GM12878 (cell line): ENCODE measurements at regions not wholly inside any gene's neighbourhood (a gene's known extent, or its start where the extent isn't known, plus 50 kb on each side); places are given as distances from the start of the nearest gene placed in this dataset.

Source experiments
- ATAC-seq: fragments of 200-7000 bp; cut with Tn5 transposase; 3 replicates; pipeline ENCODE4 v1.9.1; 2020; ENCODE audit warnings: mild to moderate bottlenecking, moderate library complexity
- BruUV-seq: library from RNA; stranded (reverse); fragments of 400-500 nt; replicated peaks from 2 replicates; lab custom pipeline; 2021; lab: Mats Ljungman, UMichigan
- CTCF ChIA-PET: fragments of 300-600 bp; sonication (Branson Sonifier 250); formaldehyde crosslinking; extraction: SDS; loops from one replicate; lab custom pipeline; 2021; ENCODE audit warnings: inconsistent platforms; lab: Yijun Ruan, JAX
- POLR2A ChIA-PET: fragments of 350-600 bp; formaldehyde crosslinking; extraction: SDS; loops from one replicate; lab custom pipeline; 2021; ENCODE audit warnings: inconsistent platforms; lab: Charles Lee
- RAD21 ChIA-PET: fragments of 300-600 bp; sonication (Branson Sonifier 250); formaldehyde crosslinking; loops from one replicate; lab custom pipeline; 2023; ENCODE audit warnings: antibody characterized with exemption; ENCODE audit not compliant: unreplicated experiment; lab: Charles Lee
- SMC1A ChIA-PET: fragments of 300-600 bp; sonication (Branson Sonifier 250); formaldehyde crosslinking; loops from one replicate; lab custom pipeline; 2023; ENCODE audit not compliant: unreplicated experiment, uncharacterized antibody; lab: Charles Lee
- DNase-seq: peaks from one replicate; pipeline ENCODE4 v3.0.0-alpha.2; 2011; ENCODE audit warnings: low read depth, low spot score
- FAIRE-seq: peaks from 3 replicates; lab custom pipeline; 2011; peaks lifted over from hg19 to GRCh38; lab: Jason Lieb, UNC
- H2AFZ ChIP-seq: 2 replicates; pipeline ENCODE4 v1.6.0; 2011; ENCODE audit warnings: low read depth, low read length, control low read depth; ENCODE audit not compliant: control insufficient read depth
- H3K27ac ChIP-seq: 2 replicates; pipeline ENCODE4 v1.5.1; 2011; ENCODE audit warnings: control low read depth; ENCODE audit not compliant: control insufficient read depth, insufficient read depth
- H3K27me3 ChIP-seq, 2 experiments: replicated peaks in 1 of 2; 2 replicates each; pipeline versions ENCODE4 v1.6.0 to v1.6.1; 2011; ENCODE audit warnings: low read length in 1 of 2; ENCODE audit not compliant: control insufficient read depth in 2 of 2, insufficient read depth in 2 of 2
- H3K36me3 ChIP-seq, 2 experiments: 2 replicates each; pipeline ENCODE4 v1.5.1; 2011; ENCODE audit warnings: low read length in 1 of 2; ENCODE audit not compliant: control insufficient read depth in 2 of 2, insufficient read depth in 2 of 2
- H3K4me1 ChIP-seq: 2 replicates; pipeline ENCODE4 v1.6.1; 2011; ENCODE audit warnings: mild to moderate bottlenecking, low read length, moderate library complexity, mixed read lengths; ENCODE audit not compliant: control insufficient read depth, insufficient read depth
- H3K4me2 ChIP-seq: 2 replicates; pipeline ENCODE4 v1.6.0; 2011; ENCODE audit warnings: control low read depth; ENCODE audit not compliant: control insufficient read depth, insufficient read depth
- H3K4me3 ChIP-seq: fragments of 200-600 bp; sonication (generic); 2 replicates; pipeline ENCODE4 v1.5.1; 2016
- H3K79me2 ChIP-seq: 2 replicates; pipeline ENCODE4 v1.6.0; 2011; ENCODE audit warnings: low read length; ENCODE audit not compliant: control insufficient read depth, insufficient read depth
- H3K9ac ChIP-seq: 2 replicates; pipeline ENCODE4 v1.8.0; 2011; ENCODE audit warnings: low read length, control low read depth, mixed read lengths; ENCODE audit not compliant: control insufficient read depth, insufficient read depth
- H3K9me3 ChIP-seq: replicated peaks from 3 replicates; pipeline ENCODE4 v1.5.1; 2011; ENCODE audit warnings: mild to moderate bottlenecking, low read length; ENCODE audit not compliant: control insufficient read depth, insufficient read depth
- H4K20me1 ChIP-seq: 2 replicates; pipeline ENCODE4 v1.6.0; 2011; ENCODE audit not compliant: control insufficient read depth, insufficient read depth
- ATF7 ChIP-seq: fragments of 450-650 bp; IDR thresholded peaks from 2 replicates; pipeline ENCODE4 v1.6.1; 2016; ENCODE audit warnings: low read depth, mild to moderate bottlenecking
- GATAD2B ChIP-seq: fragments of 450-650 bp; conservative IDR thresholded peaks from 2 replicates; pipeline ENCODE4 v1.6.1; 2017; ENCODE audit warnings: low read depth, mild to moderate bottlenecking, moderate library complexity
- NBN ChIP-seq: fragments of 450-650 bp; IDR thresholded peaks from 2 replicates; pipeline ENCODE4 v1.6.1; 2016
- NFIC ChIP-seq: IDR thresholded peaks from 2 replicates; pipeline ENCODE4 v1.6.1; 2012; ENCODE audit warnings: low read depth, mild to moderate bottlenecking, inconsistent platforms, low read length, moderate library complexity
- NFYB ChIP-seq: IDR thresholded peaks from 2 replicates; pipeline ENCODE4 v1.6.1; 2011; ENCODE audit warnings: low read depth, mild to moderate bottlenecking, low read length, improper control_type of control experiment, moderate library complexity; ENCODE audit not compliant: insufficient read depth
- SUZ12 ChIP-seq: fragments of 200-600 bp; sonication (generic); IDR thresholded peaks from one replicate; pipeline ENCODE4 v1.6.1; 2018; ENCODE audit warnings: antibody characterized with exemption, mild to moderate bottlenecking; ENCODE audit not compliant: unreplicated experiment
- ZNF384 ChIP-seq: IDR thresholded peaks from 2 replicates; pipeline ENCODE4 v1.6.1; 2012; ENCODE audit warnings: low read depth, mild to moderate bottlenecking, low read length, improper control_type of control experiment, borderline replicate concordance
- WGBS: methylation state at CpG from one replicate; pipeline ENCODE4 v1.1.6; 2016; ENCODE audit warnings: low lambda C conversion rate; ENCODE audit not compliant: insufficient replicate concordance, insufficient coverage; ENCODE audit errors: missing lambda C conversion rate; 5-methylcytosine and 5-hydroxymethylcytosine counted together
- in situ Hi-C: fragments of 300-500 bp; cut with MboI; formaldehyde crosslinking; loops from 9 replicates; pipeline ENCODE4 v1.14.3; 2018; ENCODE audit warnings: mixed read lengths
- intact Hi-C: fragments of 100-400 bp; cut with micrococcal nuclease; formaldehyde crosslinking; loops from one replicate; pipeline ENCODE4 v1.14.2; 2022; ENCODE audit not compliant: unreplicated experiment
- TF ChIP-seq, protein P1 (sequence below): fragments of 450-650 bp; IDR thresholded peaks from 2 replicates; pipeline ENCODE4 v1.6.1; 2018; ENCODE audit warnings: mild to moderate bottlenecking, low read depth, moderate library complexity; ENCODE audit not compliant: partially characterized antibody

DNA sequence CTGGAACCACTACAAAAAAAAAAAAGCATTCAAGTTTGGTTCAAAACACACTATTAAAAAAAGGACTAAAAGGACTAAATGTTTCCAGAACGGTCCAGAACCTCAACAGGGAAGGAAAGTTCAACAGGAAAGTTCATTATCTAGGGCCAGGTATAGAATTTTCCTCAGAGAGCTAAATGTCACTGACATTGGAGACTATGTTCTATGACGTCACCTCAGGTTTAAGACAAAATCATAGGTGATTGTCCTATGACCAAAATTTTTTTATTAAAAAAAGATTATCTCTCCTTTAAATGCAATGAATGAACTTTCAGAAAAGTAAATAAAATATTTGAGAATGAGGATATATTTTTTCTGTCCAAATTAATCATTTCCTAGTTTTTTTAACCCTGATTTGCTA, 746.7 kb upstream of the USP15 start:
- DNase-seq (no peak), FAIRE-seq (no peak), ATAC-seq (no peak)
- no peak overlapping the region for H3K4me3 ChIP-seq
- ChIA-PET CTCF (no interaction called here), RAD21 (no interaction called here), POLR2A (no interaction called here), SMC1A (no interaction called here)
- no peaks in the 10 kb centered on the region for H3K27me3 ChIP-seq
- H3K27ac ChIP-seq = no peak overlapping the region
- no peak overlapping the region for H3K9ac ChIP-seq
- no peak overlapping the region for H3K4me2 ChIP-seq
- H3K4me1 ChIP-seq = no peaks in the 10 kb centered on the region
- no peak overlapping the region for H2AFZ ChIP-seq
- H4K20me1 ChIP-seq = no peaks in the 10 kb centered on the region
- intact Hi-C loops (no loop called here), in situ Hi-C loops (no loop called here)
- 0% methylated on average over 2 of the region's 2 CpGs for WGBS
- H3K9me3 ChIP-seq = no peaks in the 10 kb centered on the region
- TF ChIP-seq ATF7 (peak; percentile 43), NFIC (no peak), NBN (no peak), ZNF384 (no peak), SUZ12 (no peak), NFYB (no peak), GATAD2B (no peak)
- TF ChIP-seq, protein P1, sequence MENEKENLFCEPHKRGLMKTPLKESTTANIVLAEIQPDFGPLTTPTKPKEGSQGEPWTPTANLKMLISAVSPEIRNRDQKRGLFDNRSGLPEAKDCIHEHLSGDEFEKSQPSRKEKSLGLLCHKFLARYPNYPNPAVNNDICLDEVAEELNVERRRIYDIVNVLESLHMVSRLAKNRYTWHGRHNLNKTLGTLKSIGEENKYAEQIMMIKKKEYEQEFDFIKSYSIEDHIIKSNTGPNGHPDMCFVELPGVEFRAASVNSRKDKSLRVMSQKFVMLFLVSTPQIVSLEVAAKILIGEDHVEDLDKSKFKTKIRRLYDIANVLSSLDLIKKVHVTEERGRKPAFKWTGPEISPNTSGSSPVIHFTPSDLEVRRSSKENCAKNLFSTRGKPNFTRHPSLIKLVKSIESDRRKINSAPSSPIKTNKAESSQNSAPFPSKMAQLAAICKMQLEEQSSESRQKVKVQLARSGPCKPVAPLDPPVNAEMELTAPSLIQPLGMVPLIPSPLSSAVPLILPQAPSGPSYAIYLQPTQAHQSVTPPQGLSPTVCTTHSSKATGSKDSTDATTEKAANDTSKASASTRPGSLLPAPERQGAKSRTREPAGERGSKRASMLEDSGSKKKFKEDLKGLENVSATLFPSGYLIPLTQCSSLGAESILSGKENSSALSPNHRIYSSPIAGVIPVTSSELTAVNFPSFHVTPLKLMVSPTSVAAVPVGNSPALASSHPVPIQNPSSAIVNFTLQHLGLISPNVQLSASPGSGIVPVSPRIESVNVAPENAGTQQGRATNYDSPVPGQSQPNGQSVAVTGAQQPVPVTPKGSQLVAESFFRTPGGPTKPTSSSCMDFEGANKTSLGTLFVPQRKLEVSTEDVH = no peak
- no peaks in the 10 kb centered on the region for H3K36me3 ChIP-seq
- no peaks in the 10 kb centered on the region for H3K79me2 ChIP-seq
- BruUV-seq = no TSS peak
